ENCODE measurements at regions not wholly inside any gene's neighbourhood (a gene's known extent, or its start where the extent isn't known, plus 50 kb on each side); places are given as distances from the start of the nearest gene placed in this dataset.

- TF ChIP-seq SIN3A (IDR thresholded peaks at IDR 0.05; ENCODE audit: borderline replicate concordance, insufficient read depth, low read length) (no peak), POLR2AphosphoS5 (IDR thresholded peaks at IDR 0.05; ENCODE audit: low read depth, low read length) (no peak), REST (IDR thresholded peaks at IDR 0.05; ENCODE audit: insufficient read depth in 1 of 2, low read depth in 2 of 2, low read length in 2 of 2) (no peak), TAF1 (IDR thresholded peaks at IDR 0.05; ENCODE audit: borderline replicate concordance, insufficient read depth, low read length) (no peak)
These were observed 170.5 kb downstream of the C16orf95 start for GRCh38 chr16:87146676-87147075.
